Activated gamma-delta T cell (primary cell): ENCODE measurements at regions not wholly inside any gene's neighbourhood (a gene's known extent, or its start where the extent isn't known, plus 50 kb on each side); places are given as distances from the start of the nearest gene placed in this dataset.

Experiments
- DNase-seq: peaks from one replicate; lab custom pipeline; 2025; lab: John Stamatoyannopoulos, UW

GRCh38 chr20:63100926-63101699 lies 94.3 kb upstream of the BHLHE23 start:
- no peak for DNase-seq

GRCh38 chr20:63100174-63100925 lies 93.6 kb upstream of the BHLHE23 start:
- no peak for DNase-seq

- no peak for DNase-seq
Measured at GRCh38 chr20:63099456-63100173, 92.9 kb upstream of the BHLHE23 start.

- DNase-seq = no peak
Measured at GRCh38 chr20:63098195-63098810, 91.5 kb upstream of the BHLHE23 start.

- no peak for DNase-seq
Measured at GRCh38 chr20:63097336-63097831, 90.6 kb upstream of the BHLHE23 start.

- no peak for DNase-seq
Measured at GRCh38 chr20:63096681-63097335, 90.0 kb upstream of the BHLHE23 start.

- no peak for DNase-seq
Measured at GRCh38 chr20:63095718-63096654, 89.2 kb upstream of the BHLHE23 start.

- DNase-seq = no peak
Measured at GRCh38 chr20:63094767-63095499, 88.2 kb upstream of the BHLHE23 start.

- DNase-seq = no peak
Measured at GRCh38 chr20:63093966-63094766, 87.4 kb upstream of the BHLHE23 start.

- DNase-seq = no peak
Measured at GRCh38 chr20:63092660-63093215, 86.0 kb upstream of the BHLHE23 start.

GRCh38 chr20:63091901-63092659 lies 85.3 kb upstream of the BHLHE23 start:
- no peak for DNase-seq

GRCh38 chr20:63090682-63091571 lies 84.2 kb upstream of the BHLHE23 start:
- no peak for DNase-seq

- DNase-seq = no peak
Measured at GRCh38 chr20:63090052-63090451, 83.3 kb upstream of the BHLHE23 start.

GRCh38 chr20:63089051-63089907 lies 82.5 kb upstream of the BHLHE23 start:
- no peak for DNase-seq

GRCh38 chr20:63087872-63088680 lies 81.3 kb upstream of the BHLHE23 start:
- no peak for DNase-seq
